MM.1S (cell line): ENCODE measurements at regions not wholly inside any gene's neighbourhood (a gene's known extent, or its start where the extent isn't known, plus 50 kb on each side); places are given as distances from the start of the nearest gene placed in this dataset.

Experiments used
- DNase-seq: peaks from one replicate; pipeline ENCODE4 v3.0.0-alpha.2; 2015
- H2AFZ ChIP-seq: fragments of 300-600 bp; sonication (generic); 2 replicates; pipeline ENCODE4 v1.6.0; 2016; ENCODE audit warnings: antibody characterized with exemption, low read length
- H3F3A ChIP-seq: fragments of 300-600 bp; sonication (generic); 2 replicates; pipeline ENCODE4 v1.6.1; 2016; ENCODE audit warnings: mild to moderate bottlenecking, antibody characterized with exemption, low read length, moderate library complexity, mixed read lengths; ENCODE audit not compliant: insufficient read depth
- H3K27ac ChIP-seq: fragments of 300-600 bp; sonication (generic); 2 replicates; pipeline ENCODE4 v1.5.1; 2016; ENCODE audit warnings: mild to moderate bottlenecking, low read length
- H3K27me3 ChIP-seq: fragments of 300-600 bp; sonication (generic); replicated peaks from 2 replicates; pipeline ENCODE4 v1.6.0; 2016; ENCODE audit warnings: low read length; ENCODE audit not compliant: insufficient read depth
- H3K36me3 ChIP-seq: fragments of 300-600 bp; sonication (generic); replicated peaks from 2 replicates; pipeline ENCODE4 v1.6.1; 2016; ENCODE audit warnings: mild to moderate bottlenecking, low read length, mixed read lengths; ENCODE audit not compliant: insufficient read depth
- H3K4me1 ChIP-seq: fragments of 300-600 bp; sonication (generic); 2 replicates; pipeline ENCODE4 v1.6.1; 2016; ENCODE audit warnings: low read length, mixed read lengths
- H3K4me2 ChIP-seq: fragments of 300-600 bp; sonication (generic); 2 replicates; pipeline ENCODE4 v1.6.0; 2016; ENCODE audit warnings: low read depth, low read length
- H3K4me3 ChIP-seq: fragments of 300-600 bp; sonication (generic); 2 replicates; pipeline ENCODE4 v1.5.1; 2016; ENCODE audit warnings: low read length, mixed read lengths
- H3K79me2 ChIP-seq: fragments of 300-600 bp; sonication (generic); 2 replicates; pipeline ENCODE4 v1.6.1; 2016; ENCODE audit warnings: mixed run types, low read length, mixed read lengths
- H3K9ac ChIP-seq: fragments of 300-600 bp; sonication (generic); 2 replicates; pipeline ENCODE4 v1.6.1; 2016; ENCODE audit warnings: low read length, mixed read lengths
- H3K9me2 ChIP-seq: fragments of 300-600 bp; sonication (generic); replicated peaks from 2 replicates; pipeline ENCODE4 v1.6.1; 2016; ENCODE audit warnings: mild to moderate bottlenecking, low read length, mixed read lengths; ENCODE audit not compliant: insufficient read depth
- H3K9me3 ChIP-seq: fragments of 300-600 bp; sonication (generic); replicated peaks from 2 replicates; pipeline ENCODE4 v1.6.1; 2016; ENCODE audit warnings: mild to moderate bottlenecking, low read length, mixed read lengths; ENCODE audit not compliant: insufficient read depth
- H4K20me1 ChIP-seq: fragments of 300-600 bp; sonication (generic); 2 replicates; pipeline ENCODE4 v1.6.1; 2016; ENCODE audit warnings: mild to moderate bottlenecking, low read length, moderate library complexity, mixed read lengths; ENCODE audit not compliant: insufficient read depth
- CTCF ChIP-seq: fragments of 300-600 bp; sonication (generic); IDR thresholded peaks from 2 replicates; pipeline ENCODE4 v1.5.1; 2016; ENCODE audit warnings: antibody characterized with exemption, low read length, mixed read lengths
- EZH2 ChIP-seq: fragments of 300-600 bp; sonication (generic); optimal IDR thresholded peaks from 2 replicates; pipeline ENCODE3; 2017; ENCODE audit warnings: low read depth, mild to moderate bottlenecking, antibody characterized with exemption, low read length, mixed read lengths
- EZH2phosphoT487 ChIP-seq: fragments of 300-600 bp; sonication (generic); IDR thresholded peaks from 2 replicates; pipeline ENCODE4 v1.6.1; 2018; ENCODE audit warnings: antibody characterized with exemption, low read length

DNA sequence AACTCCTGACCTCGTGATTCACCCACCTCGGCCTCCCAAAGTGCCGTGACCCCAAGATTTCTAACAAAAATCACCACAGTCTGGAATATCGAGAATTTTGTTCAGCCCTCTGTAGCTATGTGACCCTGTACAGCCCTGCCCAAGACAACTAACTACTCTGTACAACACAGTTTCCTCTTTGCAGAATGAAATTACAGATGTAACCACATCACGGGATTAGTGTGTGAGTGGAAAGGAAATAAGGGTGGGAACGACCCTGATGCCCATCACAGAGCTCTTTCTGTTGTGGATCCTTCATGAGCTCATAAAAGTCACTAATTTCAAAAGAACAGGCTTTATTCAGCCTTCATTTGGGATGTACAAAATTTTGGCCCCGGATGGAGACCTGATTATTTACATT is 50.5 kb upstream of the KRR1 start:
- Histone ChIP-seq H3K9me3 (no peaks in the 10 kb centered on the region), H3K27me3 (no peaks in the 10 kb centered on the region), H3K9me2 (no peaks in the 10 kb centered on the region), H3K4me3 (no peak overlapping the region), H2AFZ (no peak overlapping the region), H3K4me1 (no peaks in the 10 kb centered on the region), H3K36me3 (no peaks in the 10 kb centered on the region), H4K20me1 (no peaks in the 10 kb centered on the region), H3K27ac (no peak overlapping the region), H3F3A (no peaks in the 10 kb centered on the region), H3K79me2 (no peaks in the 10 kb centered on the region), H3K4me2 (no peak overlapping the region), H3K9ac (no peak overlapping the region)
- TF ChIP-seq CTCF (no peak), EZH2phosphoT487 (no peak), EZH2 (no peak)
- DNase-seq: no peak
